Epidermal melanocyte (primary cell): ENCODE measurements at regions not wholly inside any gene's neighbourhood (a gene's known extent, or its start where the extent isn't known, plus 50 kb on each side); places are given as distances from the start of the nearest gene placed in this dataset.

Experiments used
- DNase-seq: peaks from one replicate; pipeline ENCODE4 v3.0.0; 2011; ENCODE audit warnings: low spot score; ENCODE audit not compliant: insufficient read length

DNA sequence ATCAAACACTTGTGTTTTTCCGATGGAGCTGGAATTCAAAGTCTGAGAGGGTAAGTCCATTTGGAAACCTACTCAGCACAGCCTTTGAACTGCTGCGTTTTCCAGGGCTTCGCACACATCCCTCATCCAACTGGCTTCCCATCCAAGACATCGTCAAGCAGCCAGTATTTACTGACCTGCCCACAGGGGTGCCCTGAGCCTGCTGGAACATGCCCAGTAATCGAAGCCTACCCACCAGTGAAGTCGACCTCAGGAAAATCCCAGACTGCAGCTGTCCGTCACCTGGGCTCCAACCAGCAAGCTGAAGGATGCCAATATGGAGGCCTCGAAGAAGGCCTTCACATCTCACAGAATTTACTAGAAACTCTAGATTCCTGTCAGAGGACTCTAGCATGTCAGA, 261.6 kb downstream of the PLPP3 start:
- DNase-seq = no peak

DNA sequence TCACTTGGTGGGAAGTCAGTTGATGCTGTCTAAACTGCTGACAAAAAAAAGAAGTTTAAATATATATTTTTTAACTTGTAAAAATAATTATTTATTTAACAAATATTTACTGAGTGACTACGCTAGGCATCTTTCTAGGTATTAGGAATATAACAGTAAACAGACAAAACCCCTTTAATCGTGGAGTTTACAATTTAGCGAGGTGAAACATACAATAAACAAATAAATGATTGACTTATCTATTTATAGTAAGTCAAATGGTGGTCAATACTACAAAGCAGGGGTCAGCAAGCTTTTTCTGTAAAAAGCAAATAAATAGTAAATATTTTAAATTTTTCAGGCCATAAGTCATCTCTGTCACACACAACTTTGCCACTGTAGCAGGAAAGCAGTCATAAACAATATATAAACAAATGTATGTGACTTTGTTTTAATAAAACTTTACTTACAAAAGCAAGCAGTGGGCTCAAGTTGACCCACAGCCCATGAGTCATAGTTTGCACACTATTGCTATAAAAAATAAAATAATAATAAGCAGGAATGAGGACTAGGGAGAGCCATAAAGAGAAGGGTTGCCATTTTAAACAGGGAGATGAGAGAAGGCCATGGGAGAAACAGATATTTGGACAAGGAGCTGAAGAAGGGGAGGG, 263.9 kb downstream of the PLPP3 start:
- no peak for DNase-seq

DNA sequence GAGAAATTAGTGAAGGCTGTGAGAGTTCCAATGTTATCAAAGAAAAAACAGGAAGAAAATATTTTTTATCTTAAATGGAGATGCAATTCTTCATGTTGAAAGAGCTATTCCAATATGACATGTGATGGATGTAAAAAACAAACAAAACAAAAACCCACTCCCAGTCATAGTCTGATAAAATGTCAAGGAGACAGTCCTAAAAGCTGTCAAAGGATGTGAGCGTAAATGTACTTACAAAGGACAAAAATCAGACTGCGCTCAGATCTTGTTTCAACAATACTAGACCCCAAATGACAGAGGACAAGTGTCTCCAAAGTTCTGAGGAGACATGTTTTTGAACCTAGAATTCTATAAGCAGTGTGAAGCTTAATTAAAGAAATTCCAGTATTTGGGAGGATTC, 265.8 kb downstream of the PLPP3 start:
- no peak for DNase-seq

DNA sequence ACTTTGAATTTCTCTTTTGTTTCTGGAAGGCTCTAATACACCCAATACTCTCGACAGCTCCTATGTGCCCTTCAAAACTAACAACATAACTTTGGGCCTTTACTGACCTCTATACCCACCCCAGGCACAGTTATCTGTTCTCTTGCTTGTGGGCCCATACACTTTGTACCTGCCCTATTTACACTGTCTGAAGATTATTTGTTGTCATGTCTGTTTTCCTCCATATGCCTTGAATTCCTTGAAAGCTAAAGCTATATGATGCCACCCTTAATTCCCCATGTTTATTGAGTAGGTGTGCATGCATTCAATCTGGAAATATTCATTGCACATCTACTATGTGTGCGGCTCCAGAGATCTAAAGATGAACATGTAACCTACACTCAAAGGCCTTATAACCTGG, 267.6 kb downstream of the PLPP3 start:
- DNase-seq = no peak

- no peak for DNase-seq
These were observed 268.4 kb downstream of the PLPP3 start for GRCh38 chr1:56310945-56311344.

GRCh38 chr1:56309065-56309464, 270.3 kb downstream of the PLPP3 start:
- no peak for DNase-seq

DNA sequence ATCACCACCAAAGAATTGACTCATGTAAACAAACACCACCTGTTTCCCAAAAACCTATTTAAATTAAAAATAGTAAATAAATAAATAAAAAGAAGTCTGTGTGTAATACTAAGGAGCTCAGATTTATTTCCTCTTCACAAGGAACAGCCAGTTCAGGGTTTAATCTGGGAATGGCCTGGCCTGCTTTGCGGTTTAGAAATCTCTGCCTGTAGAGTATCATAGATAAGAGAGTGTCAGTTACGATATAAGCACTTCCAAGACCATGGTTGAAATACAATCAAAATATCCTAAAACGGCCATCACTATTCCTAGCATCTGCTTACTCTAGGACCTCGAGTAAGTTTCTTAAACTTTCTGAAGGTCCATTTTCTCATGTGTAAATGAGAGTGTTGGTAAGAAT, 274.4 kb downstream of the PLPP3 start:
- no peak for DNase-seq

- no peak for DNase-seq
These were observed 275.6 kb downstream of the PLPP3 start for GRCh38 chr1:56303805-56304204.

DNA sequence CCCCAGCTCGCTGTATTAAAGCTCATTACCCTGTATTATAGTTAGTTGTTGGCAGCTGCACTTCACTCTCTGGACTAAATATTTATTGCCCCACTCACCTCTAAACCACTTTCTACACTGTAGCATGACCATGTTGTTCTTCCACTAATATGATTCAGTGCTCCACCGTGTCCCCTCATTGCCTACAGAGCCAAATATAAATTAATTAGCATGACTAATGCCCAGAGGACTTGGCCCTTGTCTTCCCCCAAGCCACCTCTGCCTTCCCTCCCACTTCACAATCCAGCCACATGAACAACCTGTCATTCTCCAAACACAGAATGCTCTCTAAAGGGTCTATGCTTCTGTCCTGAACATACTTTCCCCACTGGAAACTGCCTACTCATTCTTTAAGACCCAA, 276.5 kb downstream of the PLPP3 start:
- DNase-seq = no peak

- DNase-seq = no peak
These were observed 277.6 kb downstream of the PLPP3 start for GRCh38 chr1:56301791-56302190.

DNA sequence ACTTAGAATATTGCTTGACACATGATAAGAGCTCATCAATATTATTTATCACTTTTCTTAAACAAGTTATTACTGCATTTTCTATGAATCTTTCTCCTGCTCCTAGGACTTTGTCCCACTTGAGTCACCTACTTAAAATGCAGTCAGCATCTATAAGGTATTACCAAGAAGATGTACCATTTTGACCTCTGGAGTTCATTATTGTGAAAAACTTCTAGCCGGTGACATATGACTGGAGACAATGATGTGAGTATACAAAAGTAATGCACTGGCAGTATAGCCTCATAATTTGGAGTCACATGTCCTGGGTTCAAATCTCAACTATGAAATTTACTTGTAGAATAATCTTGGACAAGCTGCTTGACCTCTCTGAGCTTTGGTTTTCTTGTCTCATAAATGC, 278.5 kb downstream of the PLPP3 start:
- no peak for DNase-seq

GRCh38 chr1:56298866-56299265, 280.5 kb downstream of the PLPP3 start:
- no peak for DNase-seq

GRCh38 chr1:56297904-56298303, 281.5 kb downstream of the PLPP3 start:
- DNase-seq = no peak

DNA sequence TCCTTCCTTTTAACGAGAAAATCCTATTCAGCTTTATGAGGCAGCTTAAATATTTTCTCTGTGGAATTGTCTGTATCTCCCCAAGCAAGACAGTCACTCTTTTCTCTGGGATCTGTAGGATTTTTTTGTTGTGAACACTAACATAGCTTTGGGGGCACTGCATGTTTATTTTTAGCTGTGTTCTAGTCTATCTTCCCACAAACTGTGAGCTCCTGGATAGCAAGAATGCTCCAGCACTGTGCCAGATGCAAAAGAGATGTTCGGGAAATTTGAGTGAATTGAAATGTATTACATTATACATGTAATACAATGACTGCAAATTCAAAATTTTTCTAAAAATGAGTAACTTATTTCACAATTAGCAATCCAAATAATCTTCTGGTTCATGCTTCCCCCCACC, 282.2 kb downstream of the PLPP3 start:
- DNase-seq = no peak

DNA sequence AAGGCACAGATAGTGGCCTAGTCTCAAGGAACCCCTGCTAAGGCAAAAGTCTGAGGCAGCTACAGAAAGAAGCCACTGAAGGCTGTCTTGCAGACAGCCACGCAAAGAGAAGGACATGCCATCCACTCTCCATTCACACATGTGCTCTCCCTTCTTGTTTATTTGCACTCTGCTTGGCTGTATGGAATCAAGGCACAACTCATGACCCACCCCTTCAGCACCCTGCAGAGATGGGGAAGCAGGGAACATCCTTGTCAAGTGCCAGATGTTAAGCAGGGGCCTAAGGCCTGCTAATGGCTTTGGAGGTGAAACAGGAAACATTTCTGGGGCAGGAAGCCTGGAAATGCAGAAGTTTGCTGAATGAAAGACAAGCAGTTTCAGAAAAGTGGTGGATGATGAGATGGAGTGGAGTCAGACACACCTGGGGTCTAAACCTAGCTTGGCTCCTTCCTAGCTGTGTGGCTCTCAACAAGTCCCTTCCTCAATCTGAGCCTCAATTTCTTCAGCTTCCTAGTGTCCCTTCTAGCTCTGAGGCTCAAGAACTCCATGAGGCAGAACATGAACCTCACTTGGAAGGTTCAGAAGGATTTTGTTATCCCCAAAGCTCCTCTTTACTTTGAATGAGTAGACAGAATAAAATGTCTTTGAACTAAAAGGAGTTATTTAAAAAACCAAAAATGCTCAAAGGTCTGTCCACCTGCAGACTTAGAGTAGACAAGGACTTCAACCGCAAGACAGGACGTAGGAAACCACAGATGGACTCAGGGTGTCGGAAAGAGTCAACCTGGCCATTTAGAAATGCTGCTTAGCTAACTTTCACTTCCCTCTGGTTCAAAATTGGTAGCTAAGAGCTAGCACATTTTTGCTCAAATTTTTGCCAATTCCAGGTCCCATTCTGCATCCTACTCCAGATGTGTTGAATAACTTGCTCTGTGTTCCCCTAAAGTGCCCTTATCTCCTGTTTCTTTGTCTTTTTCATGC, 283.1 kb downstream of the PLPP3 start:
- no peak for DNase-seq

GRCh38 chr1:56291374-56291919, 287.9 kb downstream of the PLPP3 start:
- DNase-seq = no peak

DNA sequence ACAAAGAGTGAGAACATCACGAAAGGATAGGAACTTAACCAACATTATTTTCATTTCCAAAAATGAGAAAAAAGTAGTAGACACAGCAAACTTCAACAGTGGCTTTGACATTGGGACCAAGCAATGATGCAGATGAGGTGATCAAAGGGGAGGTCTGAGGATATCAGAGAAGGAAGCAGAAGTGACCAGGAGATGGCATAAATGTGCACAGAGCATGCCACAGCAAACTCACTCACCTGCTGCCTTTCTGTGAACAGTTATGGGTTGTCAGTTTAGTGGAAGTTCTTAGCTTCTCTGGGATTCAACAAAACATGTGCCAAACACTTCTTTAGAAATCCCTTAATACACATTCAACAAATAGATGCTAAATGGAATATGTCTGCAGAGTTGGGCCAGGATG, 290.1 kb downstream of the PLPP3 start:
- no peak for DNase-seq

DNA sequence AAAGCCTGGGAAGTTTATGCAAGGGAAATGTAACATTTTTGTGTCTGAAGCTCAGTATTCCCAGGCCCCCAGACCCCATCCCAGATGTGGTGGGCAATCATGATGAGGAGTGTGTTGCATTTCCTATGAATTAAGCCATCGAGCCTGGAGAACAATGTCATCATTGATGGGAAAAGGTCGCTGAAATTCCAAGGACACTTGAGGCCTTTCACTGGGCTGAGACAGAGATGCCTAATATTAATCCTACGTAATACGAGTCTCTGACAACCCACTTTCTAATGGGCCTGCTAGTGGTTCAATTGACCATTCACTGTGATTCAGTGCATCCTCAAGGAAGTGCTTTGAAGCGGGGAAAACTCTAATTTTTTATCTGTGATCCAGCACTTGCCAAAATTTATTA, 291.6 kb downstream of the PLPP3 start:
- DNase-seq = no peak

GRCh38 chr1:56286956-56287355, 292.4 kb downstream of the PLPP3 start:
- no peak for DNase-seq

DNA sequence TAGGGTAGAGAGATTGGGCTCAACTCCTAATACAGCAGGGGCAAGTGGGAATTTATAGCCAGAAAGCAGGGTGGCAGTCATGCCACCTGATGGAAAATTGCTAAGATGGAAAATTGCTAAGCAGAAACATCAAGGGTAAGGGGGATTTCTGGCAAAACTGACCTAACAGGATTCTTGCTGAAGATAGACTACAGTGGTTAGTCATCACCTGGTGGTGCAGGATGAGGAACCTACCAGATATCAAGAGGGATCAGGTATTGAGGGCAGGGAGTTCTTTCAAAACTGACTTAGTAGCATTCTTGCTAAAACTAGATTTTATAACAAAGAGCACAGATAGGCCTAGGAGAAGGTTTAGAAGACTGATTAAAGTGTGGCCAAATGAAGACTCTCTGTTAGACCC, 292.9 kb downstream of the PLPP3 start:
- no peak for DNase-seq

DNA sequence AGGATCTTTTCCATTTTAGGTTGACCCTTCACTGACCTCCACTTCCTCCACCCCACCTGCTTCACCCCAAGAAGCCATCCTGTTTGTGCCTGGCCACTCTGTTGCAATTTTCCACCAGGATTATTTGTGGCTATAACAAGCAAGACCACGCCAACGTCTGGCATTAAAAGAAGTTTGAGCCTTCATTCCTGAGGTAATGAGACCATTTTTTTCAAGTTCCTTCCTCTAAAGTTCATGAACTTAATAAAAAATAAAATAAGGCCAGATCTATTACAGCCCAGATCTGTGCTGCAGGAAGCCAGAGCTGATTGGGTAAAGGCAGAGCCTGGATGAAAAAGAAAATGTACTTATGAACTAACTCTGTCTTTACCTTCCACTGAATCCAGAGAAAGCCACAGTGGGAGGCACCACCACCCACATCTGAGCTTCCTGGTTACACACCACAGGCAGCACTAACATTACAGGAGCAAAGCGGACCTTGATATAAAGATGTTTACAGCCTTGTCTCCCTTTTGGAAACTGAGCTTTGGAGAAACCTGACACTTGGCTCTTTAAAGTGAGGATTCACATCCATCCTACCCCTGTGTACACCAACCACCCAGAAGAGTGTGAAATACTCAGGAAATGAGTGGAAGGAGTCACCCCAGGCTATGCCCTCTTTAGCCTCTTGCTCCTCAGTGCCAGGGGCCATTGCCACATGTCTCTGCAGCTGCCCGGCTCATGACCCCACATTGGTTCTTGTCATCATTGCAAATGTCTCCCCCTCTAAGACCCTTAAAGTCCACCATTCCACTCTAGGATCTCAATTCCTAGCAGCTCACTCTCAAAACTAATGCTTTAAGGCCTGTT, 293.6 kb downstream of the PLPP3 start:
- DNase-seq = no peak

GRCh38 chr1:56284928-56285327, 294.4 kb downstream of the PLPP3 start:
- DNase-seq = no peak
